UCSD-AML1 (cell line): ENCODE measurements at regions not wholly inside any gene's neighbourhood (a gene's known extent, or its start where the extent isn't known, plus 50 kb on each side); places are given as distances from the start of the nearest gene placed in this dataset.
"Not testable (repeated sequence)": the region's sequence is repeated elsewhere in the genome, so short reads cannot be mapped to it uniquely, and the experiment has no call there.

ENCODE experiments used
- DNase-seq: peaks from one replicate; lab custom pipeline; 2025; ENCODE audit not compliant: unreplicated experiment; lab: John Stamatoyannopoulos, UW

- no peak for DNase-seq
Observed at GRCh38 chr7:156516791-156517378, 123.7 kb upstream of the RNF32 start.

- DNase-seq: no peak
Observed at GRCh38 chr7:156515911-156516790, 124.4 kb upstream of the RNF32 start.

- DNase-seq: no peak
Observed at GRCh38 chr7:156514851-156515250, 125.7 kb upstream of the RNF32 start.

GRCh38 chr7:156511426-156511825, 129.1 kb upstream of the RNF32 start:
- DNase-seq: no peak

GRCh38 chr7:156510966-156511365, 129.6 kb upstream of the RNF32 start:
- no peak for DNase-seq

GRCh38 chr7:156509216-156509615, 131.4 kb upstream of the RNF32 start:
- no peak for DNase-seq

DNA sequence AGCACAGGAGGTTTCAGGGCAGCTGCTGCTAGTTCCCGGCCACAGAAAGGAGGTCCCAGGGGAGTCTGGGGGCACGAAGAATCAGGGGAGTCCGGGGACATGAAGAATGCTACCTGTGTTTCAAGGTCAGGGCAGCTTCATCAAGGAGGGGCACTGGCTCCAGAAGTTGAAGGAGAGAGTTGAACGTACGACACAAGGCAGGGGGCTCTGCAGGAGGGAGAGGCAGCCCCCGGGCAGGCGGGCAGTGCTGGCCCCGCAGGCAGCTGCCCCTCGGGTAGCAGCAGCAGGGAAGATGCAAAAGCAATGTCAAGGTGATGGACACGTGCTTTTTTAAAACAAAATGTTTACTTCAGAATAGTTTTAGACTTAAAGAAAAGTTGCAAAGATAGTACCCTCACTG, 134.7 kb upstream of the RNF32 start:
- no peak for DNase-seq

DNA sequence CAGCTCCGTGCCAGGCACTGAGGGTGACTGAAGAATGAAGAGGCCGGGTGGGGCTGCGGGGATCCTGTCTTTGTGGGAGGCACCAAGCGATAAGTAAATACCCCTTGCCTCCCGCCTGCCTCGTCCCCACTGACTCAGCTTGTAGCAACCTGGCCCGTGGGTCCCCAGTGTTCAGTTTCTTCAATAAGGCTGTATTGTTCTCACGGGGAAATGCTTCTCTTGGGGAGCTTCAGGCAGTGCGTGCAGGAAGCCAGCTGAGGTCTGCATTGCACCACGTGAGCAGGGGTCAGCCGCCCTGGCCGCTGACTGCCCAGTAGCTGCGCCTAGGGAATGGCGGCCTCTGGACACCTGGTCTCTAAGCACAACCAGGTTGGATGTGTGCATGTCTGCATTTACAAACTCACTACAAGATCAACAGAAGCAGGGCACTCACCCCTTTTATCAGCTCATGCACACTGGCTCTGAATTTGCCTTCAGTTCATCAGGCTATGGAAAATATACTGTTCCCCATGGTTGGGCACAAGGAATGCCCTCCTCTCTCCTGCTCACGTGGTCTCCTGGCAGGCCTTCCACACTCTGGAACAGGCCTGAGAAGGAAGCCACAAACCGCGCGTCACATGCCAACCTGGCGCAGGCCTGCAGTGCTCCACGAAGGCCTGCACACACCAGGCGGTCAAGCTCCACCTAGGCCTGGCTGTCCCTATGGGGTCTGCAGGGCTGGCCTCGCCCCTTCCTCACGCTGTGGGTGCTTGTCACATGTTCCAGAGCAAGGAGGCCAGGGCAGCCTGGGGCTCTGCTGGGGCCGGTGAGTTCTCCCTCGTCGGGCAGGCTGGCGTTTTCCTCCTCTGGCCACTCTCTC, 135.7 kb upstream of the RNF32 start:
- DNase-seq: no peak

DNA sequence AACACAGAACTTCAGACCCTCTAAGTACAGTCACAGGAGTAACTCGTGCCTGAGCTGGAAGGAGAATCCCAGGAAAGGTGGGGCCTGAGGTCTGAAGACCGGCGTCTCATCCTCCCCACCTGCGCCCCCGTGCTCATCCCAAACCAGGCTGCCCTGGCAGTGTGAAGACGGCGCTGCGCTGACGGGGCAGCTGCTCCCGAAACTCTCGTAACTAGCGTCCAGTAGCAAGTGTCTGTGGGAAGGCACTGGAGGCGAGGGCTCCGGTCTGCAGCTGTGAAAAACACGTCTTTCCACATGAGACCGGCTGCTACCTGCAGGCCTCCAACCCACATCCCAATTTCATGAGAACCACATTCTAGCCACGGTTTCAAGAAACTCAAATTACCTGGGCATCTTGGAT, 136.6 kb upstream of the RNF32 start:
- DNase-seq: no peak

- DNase-seq: no peak
Observed at GRCh38 chr7:156503196-156503595, 137.4 kb upstream of the RNF32 start.

DNA sequence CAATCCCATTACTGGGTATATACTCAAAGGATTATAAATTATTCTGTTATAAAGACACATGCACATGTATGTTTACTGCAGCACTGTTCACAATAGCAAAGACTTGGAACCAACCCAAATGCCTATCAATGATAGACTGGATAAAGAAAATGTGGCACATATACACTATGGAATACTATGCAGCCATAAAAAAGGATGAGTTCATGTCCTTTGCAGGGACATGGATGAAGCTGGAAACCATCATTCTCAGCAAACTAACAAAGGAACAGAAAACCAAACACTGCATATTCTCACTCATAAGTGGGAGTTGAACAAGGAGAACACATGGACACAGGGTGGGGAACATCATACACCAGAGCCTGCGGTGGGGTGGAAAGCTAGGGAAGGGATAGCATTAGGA, 138.8 kb upstream of the RNF32 start:
- not testable (repeated sequence) for DNase-seq

GRCh38 chr7:156499247-156499881, 141.2 kb upstream of the RNF32 start:
- no peak for DNase-seq

DNA sequence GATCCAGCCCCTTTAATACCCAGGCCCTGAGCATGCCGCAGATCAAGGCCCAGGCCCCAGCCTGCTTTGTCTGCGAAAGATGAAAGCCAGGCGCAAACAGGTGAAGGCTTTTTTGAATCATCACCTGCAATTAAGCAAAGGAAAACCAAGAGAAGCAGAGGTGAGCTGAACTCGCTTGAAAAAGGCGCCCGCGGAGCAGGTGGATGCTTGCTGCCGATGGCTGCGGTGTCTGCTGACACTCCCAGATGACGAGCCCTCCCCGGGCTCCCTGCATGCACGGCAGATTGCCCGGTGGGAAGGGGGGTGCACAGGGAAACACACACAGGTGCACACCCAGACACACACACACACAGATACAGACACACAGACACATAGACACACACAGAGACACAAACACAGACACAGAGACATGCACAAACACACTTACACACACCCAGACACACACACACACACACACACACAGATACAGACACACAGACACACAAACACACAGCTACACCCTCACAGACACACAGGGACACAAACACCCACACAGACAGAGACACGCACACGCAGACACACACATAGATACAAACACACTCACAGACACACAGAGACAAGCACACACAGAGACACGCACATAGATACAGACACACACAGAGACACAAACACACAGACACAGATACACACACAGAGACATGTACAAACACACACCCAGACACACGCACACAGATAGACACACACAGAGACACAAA, 142.6 kb upstream of the RNF32 start:
- DNase-seq: no peak

GRCh38 chr7:156496865-156497264, 143.7 kb upstream of the RNF32 start:
- DNase-seq: no peak

GRCh38 chr7:156496363-156496769, 144.2 kb upstream of the RNF32 start:
- DNase-seq: no peak

GRCh38 chr7:156494960-156495359, 145.6 kb upstream of the RNF32 start:
- no peak for DNase-seq

DNA sequence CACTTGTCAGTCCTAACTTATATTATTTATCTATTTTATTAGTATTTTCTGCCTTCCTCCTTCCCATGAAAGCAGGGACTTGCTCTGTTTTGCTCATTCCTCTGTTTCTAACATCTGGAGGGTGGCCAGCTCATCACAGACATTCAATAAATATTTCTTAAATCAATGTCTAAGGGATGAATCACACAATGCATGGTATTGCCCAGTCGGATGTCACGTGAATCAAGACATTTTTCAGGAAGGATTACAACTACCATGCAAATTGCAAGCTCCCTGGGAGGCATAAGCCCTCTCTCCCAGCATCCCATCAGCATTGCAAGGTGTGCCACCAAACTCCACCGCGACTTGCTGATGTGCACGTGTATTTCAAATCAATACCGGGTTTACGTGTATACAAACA, 146.6 kb upstream of the RNF32 start:
- DNase-seq: no peak

- DNase-seq: no peak
Observed at GRCh38 chr7:156492170-156492569, 148.4 kb upstream of the RNF32 start.

GRCh38 chr7:156491435-156491834, 149.1 kb upstream of the RNF32 start:
- no peak for DNase-seq

DNA sequence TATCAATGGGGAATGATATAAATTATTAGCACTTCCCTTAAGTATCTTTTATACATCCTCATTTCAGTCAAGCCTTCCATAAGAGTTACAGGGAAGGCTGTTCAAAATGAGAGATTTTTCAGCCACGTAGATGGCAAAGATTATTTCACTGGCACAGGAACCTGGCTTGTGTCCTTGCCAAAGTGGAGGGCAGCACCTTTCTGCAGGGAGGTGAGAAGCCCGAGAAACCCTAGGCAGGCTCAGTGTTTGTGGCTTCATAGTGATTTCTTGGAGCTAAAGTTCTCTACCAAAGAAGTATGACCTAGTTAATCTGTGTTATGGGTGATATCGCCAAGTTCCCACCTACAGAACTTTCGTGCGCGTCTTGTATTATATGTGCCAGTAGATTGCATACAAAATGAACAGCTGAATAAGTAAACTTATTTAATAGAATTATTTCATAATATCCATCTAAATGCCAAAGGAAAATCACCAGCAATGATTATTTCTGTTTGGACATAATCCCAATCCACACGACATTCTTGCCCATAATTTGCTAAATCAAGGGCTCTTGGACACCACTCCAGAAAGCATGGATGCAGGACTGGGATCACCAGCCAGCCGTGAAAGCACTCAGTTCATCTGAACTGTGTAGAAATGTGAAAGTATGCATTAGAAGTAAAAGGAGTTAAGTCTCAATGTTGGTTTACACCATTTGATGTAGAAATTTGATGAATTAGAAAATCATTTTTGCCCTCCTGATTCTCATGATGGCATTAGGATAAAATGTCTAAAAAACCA, 150.4 kb upstream of the RNF32 start:
- no peak for DNase-seq
